HCT116 (cell line): ENCODE measurements at regions not wholly inside any gene's neighbourhood (a gene's known extent, or its start where the extent isn't known, plus 50 kb on each side); places are given as distances from the start of the nearest gene placed in this dataset.
A peak's percentile ranks its signal among the peaks of the same experiment; 100 is the strongest.

Source experiments
- ATAC-seq: fragments of 200-7000 bp; cut with Tn5 transposase; 2 replicates; pipeline ENCODE4 v1.9.1; 2020; ENCODE audit warnings: mild to moderate bottlenecking, moderate library complexity
- BruUV-seq: library from RNA; stranded (reverse); fragments of 400-500 nt; replicated peaks from 2 replicates; lab custom pipeline; 2021; lab: Mats Ljungman, UMichigan
- CTCF ChIA-PET: fragments of 300-600 bp; sonication (Branson Sonifier 250); formaldehyde crosslinking; loops from one replicate; lab custom pipeline; 2021; ENCODE audit warnings: antibody characterized with exemption; lab: Charles Lee
- POLR2A ChIA-PET: fragments of 300-600, 350-600 bp; sonication (Branson Sonifier 250); formaldehyde crosslinking; loops from one replicate; lab custom pipeline; 2021; ENCODE audit warnings: antibody characterized with exemption; lab: Charles Lee
- RAD21 ChIA-PET, 2 experiments: fragments of 300-600 bp; sonication (Branson Sonifier 250); formaldehyde crosslinking; loops; one replicate each; lab custom pipeline; 2023; ENCODE audit warnings: low total read pairs in 2 of 2; ENCODE audit not compliant: uncharacterized antibody in 2 of 2, unreplicated experiment in 2 of 2, low non-redundant PET in 1 of 2; lab: Charles Lee
- DNase-seq: peaks from one replicate; pipeline ENCODE4 v3.0.0-alpha.2; 2010; ENCODE audit warnings: low read depth, low spot score
- H2AFZ ChIP-seq: fragments of 200-600 bp; shearing (Covaris generic), sonication (generic); 2 replicates; pipeline ENCODE4 v1.6.1; 2017; ENCODE audit warnings: low read depth, mixed run types, mixed read lengths, antibody characterized with exemption, low read length; ENCODE audit not compliant: poor library complexity, severe bottlenecking
- H3K27ac ChIP-seq: 2 replicates; pipeline ENCODE4 v1.5.1; 2012; ENCODE audit warnings: low read depth, low read length
- H3K27me3 ChIP-seq: fragments of 200-600 bp; sonication (generic); 2 replicates; pipeline ENCODE4 v1.6.1; 2016; ENCODE audit warnings: mixed run types, low read length, mixed read lengths; ENCODE audit not compliant: insufficient read depth
- H3K36me3 ChIP-seq, 2 experiments: fragments of 200-500 bp in 1 of 2; fragments of 200-600 bp in 1 of 2; sonication (Bioruptor generic) in 1 of 2; sonication (generic) in 1 of 2; 2 replicates each; pipeline versions ENCODE4 v1.5.1 to v1.6.1; 2014 to 2016; ENCODE audit warnings: low read length in 2 of 2, inconsistent platforms in 1 of 2, mixed read lengths in 1 of 2, mixed run types in 1 of 2; ENCODE audit not compliant: insufficient read depth in 2 of 2, control insufficient read depth in 1 of 2
- H3K4me1 ChIP-seq, 2 experiments: fragments of 200-600 bp in 1 of 2; sonication (generic) in 1 of 2; 2 replicates each; pipeline versions ENCODE4 v1.5.1 to v1.6.1; 2012 to 2017; ENCODE audit warnings: low read length in 2 of 2, inconsistent platforms in 1 of 2, mild to moderate bottlenecking in 1 of 2, mixed read lengths in 1 of 2, mixed run types in 1 of 2, moderate library complexity in 1 of 2; ENCODE audit not compliant: insufficient read depth in 2 of 2, control insufficient read depth in 1 of 2
- H3K4me2 ChIP-seq: fragments of 200-600 bp; sonication (generic); 2 replicates; pipeline ENCODE4 v1.6.1; 2017; ENCODE audit warnings: mixed run types, low read length, mixed read lengths
- H3K4me3 ChIP-seq, 2 experiments: fragments of 200-600 bp in 1 of 2; sonication (generic) in 1 of 2; replicated peaks in 1 of 2; 2 replicates each; pipeline ENCODE4 v1.5.1; 2011 to 2016; ENCODE audit warnings: low read length in 2 of 2, control low read depth in 1 of 2, low read depth in 1 of 2, mild to moderate bottlenecking in 1 of 2, mixed read lengths in 1 of 2, mixed run types in 1 of 2
- H3K79me2 ChIP-seq: fragments of 200-600 bp; sonication (generic); 2 replicates; pipeline ENCODE4 v1.6.1; 2017; ENCODE audit warnings: mild to moderate bottlenecking, mixed run types, low read length, moderate library complexity, mixed read lengths; ENCODE audit not compliant: insufficient read depth
- H3K9ac ChIP-seq: fragments of 200-600 bp; sonication (generic); 2 replicates; pipeline ENCODE4 v1.6.1; 2016; ENCODE audit warnings: low read length, mixed read lengths
- H3K9me2 ChIP-seq: fragments of 200-600 bp; sonication (generic), shearing (Covaris generic); 2 replicates; pipeline ENCODE4 v1.6.1; 2017; ENCODE audit warnings: mixed run types, mild to moderate bottlenecking, moderate library complexity; ENCODE audit not compliant: insufficient read depth
- H3K9me3 ChIP-seq, 2 experiments: fragments of 200-500 bp in 1 of 2; fragments of 200-600 bp in 1 of 2; sonication (Bioruptor generic) in 1 of 2; sonication (generic) in 1 of 2; 2 replicates each; pipeline ENCODE4 v1.6.1; 2014 to 2017; ENCODE audit warnings: low read length in 2 of 2, mixed read lengths in 2 of 2, inconsistent platforms in 1 of 2, low read depth in 1 of 2, mild to moderate bottlenecking in 1 of 2, mixed run types in 1 of 2, moderate library complexity in 1 of 2; ENCODE audit not compliant: control insufficient read depth in 1 of 2, insufficient read depth in 1 of 2
- H4K20me1 ChIP-seq: fragments of 200-600 bp; sonication (generic), shearing (Covaris generic); 2 replicates; pipeline ENCODE4 v1.6.1; 2017; ENCODE audit warnings: mixed run types, mild to moderate bottlenecking, moderate library complexity; ENCODE audit not compliant: insufficient read depth
- CBX3 ChIP-seq: IDR thresholded peaks from 2 replicates; pipeline ENCODE4 v1.6.1; 2012; ENCODE audit warnings: low read depth
- EZH2 ChIP-seq: fragments of 200-600 bp; sonication (generic); IDR thresholded peaks from 2 replicates; pipeline ENCODE4 v1.6.1; 2017; ENCODE audit warnings: antibody characterized with exemption, mixed run types
- EZH2phosphoT487 ChIP-seq: fragments of 200-600 bp; IDR thresholded peaks from 2 replicates; pipeline ENCODE4 v1.6.1; 2018; ENCODE audit warnings: antibody characterized with exemption, borderline replicate concordance
- FOSL1 ChIP-seq: IDR thresholded peaks from 2 replicates; pipeline ENCODE4 v1.6.1; 2012; ENCODE audit warnings: low read depth
- JUND ChIP-seq: IDR thresholded peaks from 2 replicates; pipeline ENCODE4 v1.6.1; 2012
- RAD21 ChIP-seq: IDR thresholded peaks from 2 replicates; pipeline ENCODE4 v1.6.1; 2012; ENCODE audit warnings: low read depth, mild to moderate bottlenecking
- SIN3A ChIP-seq: IDR thresholded peaks from 2 replicates; pipeline ENCODE4 v1.6.1; 2012; ENCODE audit warnings: low read depth
- TCF7L2 ChIP-seq: IDR thresholded peaks from 2 replicates; pipeline ENCODE4 v1.7.0; 2011; ENCODE audit warnings: borderline replicate concordance, inconsistent platforms; ENCODE audit not compliant: insufficient read depth, insufficient read length; ENCODE audit errors: extremely low read depth
- ZFX ChIP-seq: fragments of 450-650 bp; IDR thresholded peaks from 2 replicates; pipeline ENCODE4 v1.6.1; 2017
- intact Hi-C: fragments of 100-400 bp; cut with micrococcal nuclease; formaldehyde crosslinking; loops from 2 replicates; pipeline ENCODE4 v1.10.0; 2022
- TF ChIP-seq, protein P1 (sequence below): IDR thresholded peaks from 2 replicates; pipeline ENCODE4 v1.6.1; 2011; ENCODE audit warnings: mild to moderate bottlenecking, low read length, moderate library complexity; ENCODE audit not compliant: insufficient replicate concordance; ENCODE audit errors: extremely low read depth
- TF ChIP-seq, protein P2 (sequence below): IDR thresholded peaks from 2 replicates; pipeline ENCODE4 v1.6.1; 2012

DNA sequence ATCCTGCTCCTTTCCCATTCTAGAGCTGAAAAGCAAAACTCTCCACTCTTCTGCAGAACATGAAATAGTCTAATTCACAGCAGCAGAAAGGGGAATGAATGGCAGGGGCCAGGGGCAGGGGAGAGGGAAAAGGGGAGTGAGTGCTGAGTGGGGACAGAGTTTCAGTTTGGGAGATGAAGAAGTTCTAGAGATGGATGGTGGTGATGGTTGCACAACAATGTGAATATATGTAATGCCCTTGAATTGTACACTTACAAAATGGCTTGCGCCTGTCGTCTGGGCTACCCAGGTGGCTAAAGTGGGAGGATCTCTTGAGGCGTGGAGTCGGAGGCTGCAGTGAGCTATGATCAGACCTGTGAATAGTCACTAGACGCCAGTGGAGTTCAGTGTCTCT is 78.5 kb upstream of the MEF2A start:
- H3K9me3 ChIP-seq, result no peaks in the 10 kb centered on the region
- H3K36me3 ChIP-seq, result no peaks in the 10 kb centered on the region
- DNase-seq, result no peak
- no TSS peak for BruUV-seq
- no peak overlapping the region for H3K27ac ChIP-seq
- POLR2A ChIA-PET, result no interaction called here
- TF ChIP-seq ZFX (no peak), CBX3 (no peak), EZH2 (no peak), JUND (no peak), TCF7L2 (no peak), RAD21 (no peak), SIN3A (no peak), EZH2phosphoT487 (no peak), FOSL1 (no peak)
- TF ChIP-seq, protein P1, sequence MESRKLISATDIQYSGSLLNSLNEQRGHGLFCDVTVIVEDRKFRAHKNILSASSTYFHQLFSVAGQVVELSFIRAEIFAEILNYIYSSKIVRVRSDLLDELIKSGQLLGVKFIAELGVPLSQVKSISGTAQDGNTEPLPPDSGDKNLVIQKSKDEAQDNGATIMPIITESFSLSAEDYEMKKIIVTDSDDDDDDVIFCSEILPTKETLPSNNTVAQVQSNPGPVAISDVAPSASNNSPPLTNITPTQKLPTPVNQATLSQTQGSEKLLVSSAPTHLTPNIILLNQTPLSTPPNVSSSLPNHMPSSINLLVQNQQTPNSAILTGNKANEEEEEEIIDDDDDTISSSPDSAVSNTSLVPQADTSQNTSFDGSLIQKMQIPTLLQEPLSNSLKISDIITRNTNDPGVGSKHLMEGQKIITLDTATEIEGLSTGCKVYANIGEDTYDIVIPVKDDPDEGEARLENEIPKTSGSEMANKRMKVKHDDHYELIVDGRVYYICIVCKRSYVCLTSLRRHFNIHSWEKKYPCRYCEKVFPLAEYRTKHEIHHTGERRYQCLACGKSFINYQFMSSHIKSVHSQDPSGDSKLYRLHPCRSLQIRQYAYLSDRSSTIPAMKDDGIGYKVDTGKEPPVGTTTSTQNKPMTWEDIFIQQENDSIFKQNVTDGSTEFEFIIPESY, result no peak
- TF ChIP-seq, protein P2, sequence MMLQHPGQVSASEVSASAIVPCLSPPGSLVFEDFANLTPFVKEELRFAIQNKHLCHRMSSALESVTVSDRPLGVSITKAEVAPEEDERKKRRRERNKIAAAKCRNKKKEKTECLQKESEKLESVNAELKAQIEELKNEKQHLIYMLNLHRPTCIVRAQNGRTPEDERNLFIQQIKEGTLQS, result no peak
- TF ChIP-seq, all 23 proteins: peak for 0
- Histone ChIP-seq H4K20me1 (no peaks in the 10 kb centered on the region), H3K4me3 (no peak overlapping the region), H3K4me1 (peaks cover 11 to 20% of the 10 kb centered on the region in 2 experiments; a peak in 3 of 4 replicates), H3K9ac (no peak overlapping the region), H3K9me2 (no peaks in the 10 kb centered on the region), H3K27me3 (no peaks in the 10 kb centered on the region), H3K4me2 (peak overlapping the region; percentile 70), H2AFZ (no peak overlapping the region), H3K79me2 (no peaks in the 10 kb centered on the region)
- intact Hi-C loops, result no loop called here
- RAD21 ChIA-PET, result no interaction called here
- ATAC-seq, result no peak
- CTCF ChIA-PET, result no interaction called here
